Suppressor macrophage treated with lipopolysaccharide for 4 hours (primary cell): ENCODE measurements at regions not wholly inside any gene's neighbourhood (a gene's known extent, or its start where the extent isn't known, plus 50 kb on each side); places are given as distances from the start of the nearest gene placed in this dataset.

Source experiments
- DNase-seq: peaks from one replicate; pipeline ENCODE4 v3.0.0-alpha.2; 2020

DNA sequence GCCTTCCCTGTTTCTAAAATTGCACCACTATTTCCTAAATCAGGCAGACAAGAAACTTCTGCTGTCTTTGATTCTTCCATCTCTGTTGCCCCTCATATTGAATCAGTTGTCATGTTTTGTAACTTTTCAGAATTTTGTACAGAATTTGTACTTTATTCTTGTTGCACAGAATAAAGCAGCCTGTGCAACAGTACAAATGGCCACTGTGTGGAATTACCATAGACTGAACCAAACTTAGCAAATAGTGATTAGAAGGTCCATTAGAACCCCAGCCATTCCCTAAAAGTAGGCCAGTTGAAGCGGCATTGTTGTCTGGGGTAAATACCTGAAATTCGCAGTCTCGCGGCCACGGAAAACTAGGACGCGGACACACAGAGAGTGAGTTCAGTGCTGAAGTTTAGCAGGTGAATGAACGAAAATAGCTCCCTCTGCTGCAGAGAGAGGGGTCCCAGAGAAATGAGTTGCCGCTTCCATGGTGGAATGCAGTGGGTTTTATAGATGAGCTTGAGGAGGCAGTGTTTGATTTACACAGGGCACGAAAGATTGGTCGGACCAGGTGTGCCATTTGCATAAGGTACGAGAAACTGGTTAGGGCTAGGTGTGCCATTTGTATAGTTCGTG is 71.8 kb downstream of the C4orf33 start:
- no peak for DNase-seq

- no peak for DNase-seq
Measured at GRCh38 chr4:129172181-129172580, 76.2 kb downstream of the C4orf33 start.

GRCh38 chr4:129176864-129177263 is 80.9 kb downstream of the C4orf33 start:
- no peak for DNase-seq

DNA sequence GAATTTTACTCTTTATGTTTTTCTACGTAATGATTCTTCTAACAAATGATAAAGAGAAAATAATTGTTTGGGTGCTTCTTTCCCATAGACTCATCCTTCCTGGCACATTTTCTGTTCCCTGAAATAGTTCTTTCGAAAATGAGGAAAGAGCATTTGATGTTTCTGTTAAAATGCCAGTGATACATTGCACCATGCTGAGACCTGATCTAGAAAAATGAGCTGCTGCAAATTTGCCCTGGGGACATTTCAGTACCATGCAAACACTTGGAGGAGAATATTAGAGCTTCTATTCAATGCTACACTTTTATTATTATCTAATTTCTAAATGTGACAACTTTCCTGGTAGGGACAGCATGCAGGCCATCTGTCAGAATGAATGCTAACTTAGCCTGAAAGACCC is 83.3 kb downstream of the C4orf33 start:
- no peak for DNase-seq

DNA sequence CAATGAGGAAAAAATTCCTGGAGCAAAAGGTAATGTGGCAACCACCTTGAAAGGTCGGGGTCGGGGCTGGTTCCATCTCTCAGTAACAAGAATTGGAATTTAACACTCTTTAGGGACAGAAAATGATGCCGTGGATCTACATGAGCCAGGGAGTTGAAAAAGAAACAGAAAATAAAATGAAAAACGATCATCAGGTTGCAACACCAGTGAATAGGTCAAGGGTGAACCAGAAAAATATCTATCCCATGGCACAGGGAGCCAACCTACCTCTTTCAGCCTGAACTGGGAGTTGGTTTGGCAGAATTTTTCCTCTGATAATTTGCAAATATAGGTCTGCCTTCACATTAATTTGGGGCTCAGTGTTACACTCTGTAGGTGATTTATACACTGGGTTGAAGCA is 93.7 kb downstream of the C4orf33 start:
- DNase-seq = no peak

- DNase-seq = no peak
Measured at GRCh38 chr4:129193357-129194100, 97.6 kb downstream of the C4orf33 start.

DNA sequence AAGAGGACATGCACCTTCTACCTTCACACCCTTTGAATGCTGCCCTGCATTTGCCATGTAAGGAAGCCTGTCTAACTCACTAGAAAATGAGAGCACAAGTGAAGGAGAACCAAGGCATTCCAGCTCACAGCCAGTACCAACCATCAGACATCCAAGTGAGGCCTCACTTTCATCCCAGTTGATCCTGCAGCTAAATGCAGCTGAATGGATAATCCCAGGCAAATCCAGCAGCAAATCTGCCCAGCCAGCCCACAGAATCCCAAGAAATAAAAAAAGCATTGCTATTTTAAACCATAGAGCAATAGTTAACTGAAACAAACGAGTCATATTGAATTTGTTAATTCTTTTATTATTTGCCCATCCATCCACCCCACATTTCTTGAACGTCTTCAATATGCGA is 112.5 kb downstream of the C4orf33 start:
- DNase-seq = no peak

- DNase-seq = no peak
Measured at GRCh38 chr4:129213692-129214091, 117.7 kb downstream of the C4orf33 start.

- DNase-seq = no peak
Measured at GRCh38 chr4:129218360-129218759, 122.4 kb downstream of the C4orf33 start.

DNA sequence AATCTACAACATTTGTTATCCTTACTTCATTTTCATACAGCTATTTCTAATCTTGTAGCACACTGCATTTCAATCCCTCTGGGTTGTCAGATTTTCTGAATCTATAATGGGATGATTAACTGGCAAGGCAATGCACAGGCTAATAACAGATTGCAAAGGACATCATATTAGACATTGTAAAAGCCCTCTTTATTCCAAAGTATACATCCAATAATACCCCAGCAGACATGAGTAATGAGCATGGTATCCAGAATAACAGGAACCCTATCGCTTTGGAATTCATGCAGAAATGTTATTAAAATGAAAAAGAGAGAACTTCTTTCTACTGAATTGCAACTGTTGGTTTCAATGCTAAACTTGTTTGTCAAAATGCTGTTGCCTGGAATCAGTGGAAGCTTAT is 122.9 kb downstream of the C4orf33 start:
- DNase-seq = no peak

DNA sequence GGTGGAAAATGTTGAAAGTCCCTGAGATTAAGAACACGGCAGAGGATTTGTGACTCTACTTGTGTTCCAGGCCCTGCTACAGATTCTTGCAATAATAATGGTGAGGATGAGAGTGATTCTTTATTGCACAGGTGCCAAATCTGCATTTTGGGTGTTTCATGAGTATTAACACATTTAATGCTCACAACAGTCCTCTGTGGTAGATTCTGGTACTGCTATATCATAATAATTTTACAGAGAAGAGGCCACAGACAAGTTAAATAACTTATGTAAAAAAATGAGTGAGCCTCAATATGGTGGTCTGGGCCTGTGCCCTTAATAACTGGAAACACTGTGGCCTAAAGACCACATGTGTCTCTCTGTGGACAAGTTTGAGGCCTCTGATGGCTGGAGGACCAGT is 124.3 kb downstream of the C4orf33 start:
- DNase-seq = no peak

GRCh38 chr4:129223945-129224344 is 128.0 kb downstream of the C4orf33 start:
- DNase-seq = no peak

DNA sequence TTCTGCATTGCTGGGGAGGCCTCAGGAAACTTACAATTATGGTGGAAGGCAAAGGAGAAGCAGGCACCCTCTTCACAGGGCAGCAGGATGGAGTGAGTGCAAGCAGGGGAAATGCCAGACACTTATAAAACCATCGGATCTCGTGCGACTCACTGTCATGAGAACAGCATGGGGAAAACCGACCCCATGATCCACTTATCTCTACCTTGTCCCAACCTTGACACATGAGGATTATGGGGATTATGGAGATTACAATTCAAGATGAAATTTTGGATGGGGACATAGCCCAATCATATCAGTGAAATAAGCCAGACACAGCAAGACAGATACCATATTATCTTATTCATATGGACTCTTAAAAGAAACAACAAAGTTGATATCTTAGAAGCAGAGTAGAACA is 134.9 kb downstream of the C4orf33 start:
- DNase-seq = no peak

GRCh38 chr4:129231945-129232588 is 136.1 kb downstream of the C4orf33 start:
- DNase-seq = no peak

DNA sequence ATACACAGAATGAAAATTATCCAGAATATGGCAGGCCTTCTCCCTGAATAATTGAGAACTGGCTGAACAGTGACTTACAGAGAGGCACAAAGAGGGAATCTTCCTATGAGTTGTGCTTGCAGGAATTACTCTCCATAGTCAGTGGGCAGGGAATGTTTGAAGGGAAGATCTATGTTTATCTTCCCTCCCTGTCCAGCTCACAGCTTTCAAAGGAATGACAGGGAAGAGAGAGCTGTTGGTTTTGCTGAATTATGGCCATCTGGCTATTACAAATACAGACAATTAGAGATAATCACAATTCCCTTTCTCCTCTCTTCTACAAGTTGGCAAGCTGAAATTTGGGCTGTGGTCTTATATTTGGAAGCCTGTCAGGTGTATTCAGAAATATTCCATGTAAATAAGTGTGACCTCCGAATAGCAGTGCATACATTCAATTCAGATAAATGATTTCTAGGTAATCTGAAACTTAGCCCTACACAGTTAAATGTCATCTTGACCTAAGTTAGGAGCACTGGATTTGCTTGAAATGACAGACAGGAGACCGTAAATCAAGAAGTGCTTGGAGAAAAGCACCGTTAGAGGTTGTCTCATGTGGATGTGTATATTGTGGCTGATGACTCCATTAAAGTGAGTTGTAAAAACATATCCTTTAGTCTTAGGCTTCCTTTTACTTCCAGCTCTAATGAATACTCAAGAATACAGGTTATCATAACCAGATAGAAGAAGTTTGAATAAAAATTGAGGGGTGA is 136.8 kb downstream of the C4orf33 start:
- no peak for DNase-seq

DNA sequence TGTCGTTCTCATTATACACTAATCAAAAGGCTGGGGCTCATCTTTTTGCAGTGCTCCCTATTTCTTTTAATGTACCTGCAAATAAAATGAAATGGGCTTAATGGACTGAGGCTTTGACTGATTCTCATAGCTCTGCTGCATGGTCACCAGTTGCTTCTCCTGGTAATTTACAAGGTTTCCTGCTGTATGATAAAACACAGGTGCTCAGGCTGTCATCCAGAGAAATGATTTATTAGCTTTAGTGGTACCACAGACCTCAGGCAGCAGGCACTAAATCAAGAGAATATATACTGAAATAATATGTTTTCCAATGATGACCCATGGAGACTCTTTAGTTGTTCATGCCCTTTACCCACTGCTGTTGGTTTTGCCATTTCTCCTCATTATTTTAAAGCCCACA is 137.7 kb downstream of the C4orf33 start:
- DNase-seq = no peak

DNA sequence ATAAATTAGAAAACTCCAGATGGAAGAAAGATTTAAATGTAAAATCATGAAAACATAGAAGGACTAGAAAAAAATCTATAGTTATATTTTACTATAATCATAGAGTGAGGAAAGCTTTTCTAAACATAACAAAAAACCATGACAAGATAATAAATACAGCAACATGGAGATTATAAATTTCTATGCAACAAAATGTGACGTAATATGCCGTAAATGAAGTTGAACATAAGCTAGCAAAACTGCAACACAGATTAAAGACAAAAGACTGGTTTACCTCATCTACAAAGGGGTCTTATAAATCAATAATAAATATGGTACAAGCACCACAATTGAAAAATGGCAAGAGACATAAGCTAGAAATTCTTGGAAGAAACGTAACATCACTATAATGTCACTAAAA is 140.4 kb downstream of the C4orf33 start:
- no peak for DNase-seq

DNA sequence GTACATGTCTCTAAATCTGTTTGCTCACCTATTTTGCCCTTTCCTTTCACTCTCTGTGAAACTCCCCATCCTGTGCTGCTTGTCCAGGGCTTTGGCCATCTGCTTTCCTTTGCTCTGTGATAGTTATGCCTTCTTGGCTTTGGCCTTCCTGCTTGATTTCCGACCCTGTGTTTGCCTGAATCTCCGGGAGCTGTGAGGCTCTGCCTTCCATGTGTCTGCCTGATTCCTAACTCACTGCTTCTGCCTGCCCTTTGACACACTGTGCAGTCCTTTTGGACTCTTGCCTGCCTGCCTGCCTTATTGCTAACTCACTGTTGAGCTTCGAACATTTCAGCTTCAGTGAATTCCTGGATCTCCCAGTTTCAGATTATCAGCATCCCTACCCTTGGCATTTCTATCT is 143.1 kb downstream of the C4orf33 start:
- DNase-seq = no peak

DNA sequence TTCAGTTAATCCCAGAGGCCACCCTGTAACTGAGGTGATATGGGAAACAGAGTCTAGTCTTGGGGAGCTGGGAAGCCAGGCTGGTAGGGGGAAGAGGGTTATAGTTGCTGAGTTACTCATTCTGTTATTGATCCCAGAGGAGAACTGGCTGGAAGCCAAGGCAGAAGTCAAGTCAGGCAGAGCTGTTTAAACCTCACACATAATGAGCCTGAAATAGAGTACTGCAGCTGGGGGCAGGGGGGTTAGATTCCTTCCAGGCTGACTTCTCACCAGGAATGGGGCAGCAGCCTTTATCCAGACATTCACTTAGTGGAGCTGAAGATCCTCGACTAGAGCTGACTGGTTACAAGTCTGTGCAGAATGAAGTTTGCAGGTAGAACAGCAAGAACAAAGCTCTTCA is 144.9 kb downstream of the C4orf33 start:
- no peak for DNase-seq

DNA sequence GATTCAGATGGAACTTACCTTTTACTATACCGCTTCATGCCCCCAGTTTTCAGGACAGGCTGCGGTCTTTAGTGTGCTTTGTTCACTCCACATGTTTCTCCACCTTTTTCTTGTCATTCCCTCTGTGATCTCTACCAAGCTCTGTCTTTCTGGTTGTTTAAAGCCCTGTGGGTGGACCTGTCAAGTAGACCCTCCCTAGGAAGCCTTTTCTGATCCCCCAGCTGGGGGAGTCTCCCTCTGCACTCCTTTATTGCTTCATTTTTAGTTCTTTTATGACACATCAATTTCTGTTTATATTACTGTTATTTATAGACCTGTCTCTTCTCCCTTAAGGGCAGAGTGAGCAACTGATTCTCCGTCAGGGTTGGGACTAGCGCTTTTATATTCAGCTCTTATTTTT is 150.2 kb downstream of the C4orf33 start:
- no peak for DNase-seq

DNA sequence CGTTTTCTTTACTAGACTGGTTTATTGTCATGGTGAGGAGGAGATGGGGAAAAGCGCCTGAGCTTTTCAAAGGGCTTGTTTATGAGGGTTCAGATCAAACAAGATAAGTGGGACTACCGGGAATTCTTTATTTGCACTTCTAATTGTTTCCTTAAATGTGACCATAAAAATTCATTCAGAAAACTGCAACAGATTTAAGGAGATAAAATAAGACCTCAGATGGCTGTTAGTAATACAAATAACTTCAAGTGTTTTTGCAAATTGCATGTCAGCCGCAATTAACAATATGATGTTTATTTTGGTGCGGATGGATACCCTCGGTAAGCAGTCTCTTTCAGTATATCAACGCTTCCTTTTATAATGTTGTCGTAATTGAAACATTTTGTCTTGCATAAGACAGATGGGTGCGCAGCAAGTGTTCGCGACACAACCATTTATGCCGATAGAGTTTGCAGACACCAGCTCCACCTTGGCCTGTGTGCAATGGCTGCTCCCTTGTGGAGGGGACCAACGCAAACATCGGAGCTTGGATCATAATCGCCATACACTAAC is 151.0 kb downstream of the C4orf33 start:
- DNase-seq = no peak

GRCh38 chr4:129248621-129249020 is 152.7 kb downstream of the C4orf33 start:
- DNase-seq = no peak

GRCh38 chr4:129254126-129254525 is 158.2 kb downstream of the C4orf33 start:
- DNase-seq = no peak
